NCI-H2029 treated with DMSO at 0.1 percent for 48 hours (cell line): ENCODE measurements at regions not wholly inside any gene's neighbourhood (a gene's known extent, or its start where the extent isn't known, plus 50 kb on each side); places are given as distances from the start of the nearest gene placed in this dataset.
"Not testable (repeated sequence)": the region's sequence is repeated elsewhere in the genome, so short reads cannot be mapped to it uniquely, and the experiment has no call there.

ENCODE experiments used
- DNase-seq: peaks from one replicate; lab custom pipeline; 2025; lab: John Stamatoyannopoulos, UW

- DNase-seq = not testable (repeated sequence)
These were observed 58.3 kb downstream of the ART5 start for GRCh38 chr11:3583476-3583875.

DNA sequence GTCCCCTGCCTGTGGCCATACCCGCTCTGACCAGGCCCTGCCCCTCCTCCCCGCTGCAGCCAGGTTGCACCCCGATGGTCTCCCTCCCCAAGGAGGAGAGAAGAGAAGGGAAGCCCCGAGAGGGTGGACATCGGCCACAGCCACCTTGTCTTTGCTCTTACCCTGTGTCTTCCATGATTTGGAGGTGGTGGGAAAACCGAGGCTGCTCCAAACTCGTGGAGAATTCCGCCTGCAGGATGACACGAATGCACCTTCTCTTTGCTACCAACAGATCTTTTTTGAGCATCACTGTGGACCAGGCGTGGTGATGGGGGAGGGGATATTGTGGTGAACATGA, 60.4 kb downstream of the ART5 start:
- not testable (repeated sequence) for DNase-seq

DNA sequence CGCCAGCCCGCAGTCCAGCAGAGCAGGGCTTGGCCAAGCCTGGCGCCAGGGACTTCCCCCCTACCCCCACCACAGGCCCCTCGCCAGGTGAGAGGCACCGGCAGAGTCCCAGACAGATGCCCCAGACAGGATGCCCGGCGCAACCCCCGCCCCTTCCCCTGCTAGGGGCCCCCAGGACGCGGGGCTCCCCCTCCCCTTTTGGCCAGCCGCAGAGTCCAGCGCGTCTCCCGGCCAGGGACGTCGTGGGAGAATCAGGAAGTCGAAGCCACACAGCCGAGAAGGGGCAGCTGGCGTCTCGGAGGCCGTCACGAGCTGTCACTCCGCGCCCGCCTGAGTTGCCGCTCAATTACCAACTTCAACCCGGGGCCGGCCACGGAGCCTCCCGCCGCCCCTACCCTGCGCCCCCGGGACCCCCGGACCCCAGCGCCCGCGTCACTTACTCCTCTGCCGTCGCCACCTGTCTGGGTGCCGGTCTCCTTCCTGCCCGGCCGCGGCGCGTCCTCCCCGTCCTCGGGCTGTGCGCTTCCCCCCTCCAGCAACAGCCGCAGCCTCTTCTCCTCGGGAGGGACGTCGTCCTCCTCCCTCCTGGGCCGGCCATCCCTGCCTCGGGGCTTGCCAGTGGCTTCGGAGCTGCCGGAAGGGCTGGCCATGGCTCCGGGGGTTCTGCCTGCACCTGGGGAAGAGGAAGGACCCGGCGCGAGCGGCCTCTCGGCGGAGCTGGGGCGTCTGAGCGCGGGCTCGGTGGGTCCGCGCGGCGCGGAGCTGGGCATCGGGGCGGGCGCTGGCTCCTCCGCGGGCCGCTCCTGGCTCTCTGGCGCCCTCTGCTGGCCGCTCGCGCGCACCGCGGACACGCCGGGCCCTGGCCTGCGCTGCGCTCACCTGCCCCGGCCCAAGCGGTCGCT, 61.1 kb downstream of the ART5 start:
- DNase-seq = not testable (repeated sequence)

GRCh38 chr11:3579600-3580459, 62.0 kb downstream of the ART5 start:
- DNase-seq = not testable (repeated sequence)

DNA sequence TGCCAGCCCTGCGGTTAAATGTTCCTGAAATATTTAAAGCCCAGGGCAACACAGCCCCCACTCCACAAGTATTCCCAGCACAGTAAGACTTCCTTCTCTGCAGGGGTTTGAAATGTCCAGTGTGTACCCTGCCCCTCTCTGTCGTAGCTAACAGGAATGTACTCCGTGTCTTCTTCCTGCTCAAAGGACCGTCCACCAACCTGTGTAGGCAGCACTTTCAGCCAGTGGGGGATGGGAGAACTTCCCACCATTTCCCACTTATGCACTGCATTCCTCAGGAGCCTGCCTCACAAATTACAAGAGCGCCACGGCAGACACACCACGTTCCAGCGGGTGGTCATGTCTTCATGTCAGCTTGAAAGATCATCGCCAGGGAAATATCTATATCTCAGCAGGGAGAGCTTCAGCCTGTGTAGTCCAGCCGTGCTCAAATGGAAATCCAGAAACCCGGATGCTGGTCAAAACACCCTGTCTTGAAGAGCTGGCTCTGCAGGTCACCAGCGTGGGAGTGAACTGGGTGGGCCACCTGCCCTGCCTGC, 65.7 kb downstream of the ART5 start:
- DNase-seq = not testable (repeated sequence)

DNA sequence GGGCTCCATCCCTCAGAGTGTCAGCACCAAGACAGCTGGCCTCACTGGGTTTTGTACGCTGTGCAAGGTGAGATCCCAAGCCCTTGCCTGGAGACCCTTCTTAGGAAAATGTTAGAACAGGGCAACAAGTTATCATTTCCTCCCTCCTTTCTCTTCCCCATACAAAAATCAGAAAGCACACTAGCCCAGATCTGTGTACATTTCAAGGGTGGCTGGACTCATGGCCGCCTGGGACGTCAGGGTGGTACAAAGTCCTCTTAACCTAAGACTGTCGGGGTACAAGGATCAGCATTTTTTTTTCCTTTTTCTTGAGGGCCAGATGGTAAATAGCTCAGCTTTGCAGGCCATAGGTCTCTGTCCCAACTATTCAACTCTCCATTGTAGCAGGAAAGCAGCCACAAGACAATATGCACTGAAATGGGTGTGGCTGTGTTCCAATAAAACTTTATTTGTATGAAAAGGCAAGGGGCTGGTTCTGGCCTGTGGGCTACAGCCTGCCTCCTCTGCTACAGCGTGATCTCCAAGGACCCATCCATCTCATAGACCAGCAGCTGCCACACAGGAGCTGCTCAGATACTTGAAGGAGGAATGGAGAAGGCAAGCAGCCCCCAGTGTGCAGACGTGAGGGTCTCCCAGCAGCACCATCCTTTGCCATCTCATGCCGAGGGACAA, 68.7 kb downstream of the ART5 start:
- not testable (repeated sequence) for DNase-seq

GRCh38 chr11:3571752-3572151, 70.0 kb downstream of the ART5 start:
- DNase-seq = not testable (repeated sequence)

DNA sequence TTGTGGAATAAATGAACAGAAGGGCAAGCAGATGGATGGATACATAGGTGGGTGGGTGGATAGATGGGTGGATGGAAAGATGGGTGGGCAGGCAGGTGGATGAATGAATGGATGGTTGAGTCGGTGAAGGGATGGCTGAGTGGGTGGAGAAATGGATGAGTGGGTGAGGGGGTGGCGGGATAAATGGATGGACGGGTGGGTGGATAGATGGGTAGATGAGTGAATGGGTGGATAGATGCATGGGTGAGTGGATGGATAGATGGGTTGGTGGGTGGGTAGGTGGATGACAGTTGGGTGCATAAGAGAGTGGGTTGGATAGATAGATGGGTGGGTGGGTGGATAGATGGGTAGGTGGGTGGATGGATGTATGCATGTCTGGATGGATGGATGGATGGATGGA, 76.0 kb downstream of the ART5 start:
- DNase-seq = not testable (repeated sequence)

GRCh38 chr11:3564383-3564782, 77.4 kb downstream of the ART5 start:
- not testable (repeated sequence) for DNase-seq

- not testable (repeated sequence) for DNase-seq
These were observed 87.2 kb downstream of the ART5 start for GRCh38 chr11:3554621-3555020.

- DNase-seq = not testable (repeated sequence)
These were observed 96.8 kb downstream of the ART5 start for GRCh38 chr11:3544990-3545389.

DNA sequence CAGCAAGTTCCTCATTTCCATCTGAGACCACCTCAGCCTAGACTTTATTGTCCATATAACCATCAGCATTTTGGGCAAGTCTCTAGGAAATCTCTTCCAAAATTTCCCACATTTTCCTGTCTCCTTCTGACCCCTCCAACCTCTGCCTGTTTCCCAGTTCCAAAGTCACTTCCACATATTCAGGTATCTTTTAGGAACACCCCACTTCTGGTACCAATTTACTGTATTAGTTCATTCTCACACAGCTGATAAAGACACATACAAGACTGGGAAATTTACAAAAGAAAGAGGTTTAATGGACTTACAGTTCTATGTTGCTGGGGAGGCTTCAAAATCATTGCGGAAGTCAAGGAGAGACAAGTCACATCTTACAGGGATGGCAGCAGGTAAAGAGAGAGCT, 103.6 kb downstream of the ART5 start:
- not testable (repeated sequence) for DNase-seq

DNA sequence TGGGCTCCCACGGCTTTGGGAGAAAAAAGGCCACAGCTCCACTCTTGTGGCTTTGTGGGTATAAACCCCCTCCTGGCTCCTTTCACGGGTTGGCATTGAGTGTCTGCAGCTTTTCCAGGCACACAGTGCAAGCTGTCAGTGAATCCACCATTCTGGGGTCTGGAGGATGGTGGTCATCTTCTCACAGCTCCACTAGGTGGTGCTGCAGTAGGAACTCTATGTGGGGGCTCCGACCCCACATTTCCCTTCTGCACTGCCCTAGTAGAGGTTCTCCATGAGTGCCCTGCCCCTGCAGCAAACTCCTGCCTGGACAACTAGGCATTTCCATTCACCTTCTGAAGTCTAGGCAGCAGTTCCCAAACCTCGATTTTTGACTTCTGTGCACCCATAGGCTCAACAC, 104.5 kb downstream of the ART5 start:
- DNase-seq = not testable (repeated sequence)

DNA sequence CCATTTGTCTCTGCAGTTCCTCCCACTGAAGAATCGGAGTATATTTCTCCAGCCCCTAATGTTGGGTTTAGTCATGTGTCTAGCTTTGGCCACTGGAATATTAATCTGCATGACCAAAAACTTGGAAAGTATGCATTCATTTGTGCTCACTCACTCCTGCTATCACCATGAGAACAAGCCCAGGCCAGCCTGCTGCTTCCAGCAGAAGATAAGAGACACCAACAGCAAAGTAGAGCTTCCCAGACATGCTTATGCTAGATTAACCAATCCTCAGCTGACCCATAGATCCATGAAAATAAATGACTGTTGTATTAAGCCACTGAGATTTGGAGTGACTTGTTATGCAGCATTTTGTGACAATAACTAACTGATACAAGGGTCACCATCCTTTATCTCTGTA, 108.8 kb downstream of the ART5 start:
- DNase-seq = not testable (repeated sequence)

DNA sequence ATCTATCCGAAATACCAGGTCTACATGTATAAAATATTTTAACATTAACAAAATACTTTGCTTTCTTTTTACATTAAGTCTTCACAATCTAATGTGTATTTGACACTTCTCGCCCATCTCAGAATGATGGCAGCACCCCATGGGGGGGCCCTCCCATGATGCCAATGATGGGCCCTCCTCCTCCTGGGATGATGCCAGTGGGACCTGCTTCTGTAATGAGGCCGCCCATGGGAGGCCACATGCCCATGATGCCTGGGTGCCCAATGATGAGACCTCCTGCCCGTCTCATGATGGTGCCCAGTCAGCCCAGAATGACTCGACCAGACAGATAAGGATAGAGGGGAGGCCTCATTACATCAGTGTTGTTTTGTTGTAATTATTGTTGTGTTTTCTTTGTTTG, 110.5 kb downstream of the ART5 start:
- not testable (repeated sequence) for DNase-seq

- not testable (repeated sequence) for DNase-seq
These were observed 118.2 kb downstream of the ART5 start for GRCh38 chr11:3523567-3523966.

GRCh38 chr11:3520905-3521304, 120.9 kb downstream of the ART5 start:
- DNase-seq = not testable (repeated sequence)

- DNase-seq = not testable (repeated sequence)
These were observed 122.0 kb downstream of the ART5 start for GRCh38 chr11:3519841-3520240.

DNA sequence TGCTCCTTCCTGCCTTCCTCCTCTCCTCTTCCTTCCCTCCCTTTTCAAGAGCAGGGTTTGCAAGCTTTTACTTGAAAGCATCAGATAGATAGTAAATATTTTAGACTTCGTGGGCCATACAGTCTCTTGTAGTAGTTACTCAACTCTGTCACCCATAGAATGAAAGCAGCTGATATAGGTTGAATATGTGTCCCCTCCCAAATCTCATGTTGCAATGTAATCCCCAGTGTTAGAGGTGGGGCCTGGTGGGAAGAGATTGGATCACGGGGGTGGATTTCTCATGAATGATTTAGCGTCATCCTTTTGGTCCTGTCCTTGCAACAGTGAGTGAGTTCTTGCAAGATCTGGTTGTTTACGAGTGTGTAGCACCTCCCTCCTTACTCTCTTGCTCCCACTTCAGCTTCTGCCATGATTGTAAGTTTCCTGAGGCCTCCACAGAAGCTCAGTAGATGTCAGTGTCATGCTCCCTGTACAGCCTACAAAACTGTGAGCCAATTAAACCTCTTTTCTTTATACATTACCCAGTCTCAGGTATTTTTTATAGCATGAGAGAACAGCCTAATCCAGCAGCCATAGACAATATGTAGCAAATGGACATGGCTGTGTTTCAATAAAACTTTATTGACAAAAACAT, 124.7 kb downstream of the ART5 start:
- DNase-seq = not testable (repeated sequence)

DNA sequence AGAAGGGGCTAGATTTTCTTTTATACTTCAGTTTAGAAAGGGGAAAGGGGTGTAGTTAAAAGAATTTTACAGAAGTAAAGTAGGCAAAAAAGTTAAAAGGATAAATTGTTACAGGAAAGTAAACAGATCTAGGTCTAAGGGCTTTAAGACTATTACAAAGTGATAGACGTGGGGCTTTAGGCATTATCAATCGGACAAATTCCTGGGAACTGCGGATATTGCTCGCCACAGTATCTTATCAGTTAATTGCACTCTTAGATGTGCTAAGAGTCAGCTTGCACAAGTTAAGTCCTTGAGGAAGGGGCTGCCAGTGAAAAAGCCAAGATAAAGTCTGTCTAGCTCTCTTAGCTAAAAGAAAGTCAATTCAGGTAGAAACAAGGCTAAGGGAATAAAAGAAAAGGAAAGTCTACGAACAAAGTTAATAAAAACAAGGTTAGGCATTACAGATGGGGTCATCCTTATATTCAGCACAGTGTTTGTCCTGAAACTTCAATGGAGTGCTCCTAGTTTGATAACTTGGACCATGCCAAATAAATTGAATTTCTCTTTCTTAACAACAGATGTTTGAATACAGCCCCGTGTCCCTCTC, 125.4 kb downstream of the ART5 start:
- DNase-seq = not testable (repeated sequence)
